Anterior cingulate cortex (tissue), 58 donors: ENCODE measurements at regions not wholly inside any gene's neighbourhood (a gene's known extent, or its start where the extent isn't known, plus 50 kb on each side); places are given as distances from the start of the nearest gene placed in this dataset.

Source experiments
- DNase-seq, 58 donors: peaks; one replicate each; lab custom pipeline; 2025; lab: John Stamatoyannopoulos, UW

DNA sequence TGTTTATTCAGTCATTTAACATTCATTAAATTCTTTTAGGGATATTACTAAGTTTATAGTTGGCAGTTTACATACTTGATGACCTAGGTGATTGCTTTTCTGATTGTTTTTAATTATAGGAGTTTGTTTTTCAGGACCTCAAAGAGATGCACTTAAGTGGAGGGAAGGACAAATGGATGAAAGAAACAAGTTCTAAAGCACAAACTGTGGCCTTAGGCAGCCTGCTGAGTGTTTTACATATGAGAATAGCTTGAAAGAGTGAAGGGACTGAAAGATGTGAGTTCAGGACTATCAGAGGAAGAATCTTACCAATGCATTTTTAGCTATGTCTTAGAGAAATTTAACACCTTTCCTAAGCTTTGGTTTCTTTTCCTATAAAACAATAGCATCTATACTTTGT is 402.6 kb downstream of the KLF12 start:
- no peak for DNase-seq

DNA sequence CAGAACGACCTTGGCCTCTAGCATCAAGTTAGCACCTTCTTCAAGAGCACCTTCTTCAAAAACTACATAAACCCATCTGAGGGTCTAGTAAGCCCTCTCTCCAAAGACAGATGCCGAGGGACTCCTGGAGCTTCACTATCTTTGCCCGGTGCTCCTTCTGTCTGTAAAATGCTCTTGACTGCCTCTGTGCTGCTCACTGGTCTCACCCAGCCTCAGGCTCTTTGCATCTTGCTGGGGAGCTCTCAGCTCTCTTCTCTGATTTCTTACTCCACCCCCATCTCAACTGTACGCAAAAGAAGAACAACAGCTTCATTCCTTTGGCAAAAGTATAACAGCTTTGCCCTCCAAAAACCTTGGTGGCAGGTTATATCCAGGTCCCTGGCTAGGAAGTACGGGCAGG is 404.2 kb downstream of the KLF12 start:
- DNase-seq: no peak

GRCh38 chr13:73729046-73729445 is 405.2 kb downstream of the KLF12 start:
- DNase-seq: no peak

DNA sequence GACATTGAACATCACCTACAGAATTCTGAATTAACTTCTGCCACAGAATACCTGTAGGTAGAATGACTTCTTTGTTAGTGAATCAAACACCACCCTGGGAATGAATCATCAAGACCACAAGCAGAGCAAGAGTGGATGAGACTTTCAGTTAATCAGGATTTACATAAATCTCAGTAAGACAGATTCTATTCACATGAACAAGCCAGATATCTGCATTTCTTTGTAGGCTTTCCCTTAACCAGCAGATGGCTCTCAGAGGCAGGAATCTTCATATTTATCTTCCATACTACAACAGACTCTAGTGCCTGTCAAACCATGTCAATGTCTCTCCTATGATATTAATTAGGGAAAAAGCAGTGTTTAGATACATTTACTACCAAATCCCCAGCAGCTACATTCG is 412.1 kb downstream of the KLF12 start:
- peak in 1 of 58 donors; percentile 13 for DNase-seq

- no peak for DNase-seq
Observed at GRCh38 chr13:73721571-73721970, 412.6 kb downstream of the KLF12 start.

DNA sequence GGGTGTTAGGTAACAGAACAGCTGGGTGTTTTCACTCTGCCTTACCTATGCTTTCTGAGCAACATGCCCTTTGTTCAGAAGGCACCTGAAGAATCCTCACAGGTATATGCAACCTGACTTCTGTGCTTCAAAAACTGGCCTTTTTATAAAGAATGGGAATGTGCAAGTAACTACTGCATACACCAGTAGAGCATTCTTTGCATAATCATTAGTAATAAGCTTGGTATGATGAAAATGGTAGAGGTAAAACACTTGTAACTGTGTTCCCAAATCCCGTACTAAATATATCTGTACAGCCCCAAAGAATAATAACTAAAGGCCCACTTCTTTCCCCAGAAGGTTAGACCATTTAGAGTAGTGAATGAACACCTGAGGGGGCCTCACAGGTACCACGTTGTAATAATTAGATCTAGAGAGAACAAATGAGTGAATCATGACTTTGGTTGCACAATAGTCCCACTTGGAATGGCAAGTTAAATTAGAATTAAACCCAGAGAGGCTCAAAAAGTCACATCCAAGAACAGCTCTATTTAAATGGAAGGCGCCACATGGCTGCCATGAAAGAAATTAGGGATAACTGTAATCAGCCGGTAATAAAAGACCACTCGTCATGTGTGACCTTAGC is 413.9 kb downstream of the KLF12 start:
- DNase-seq: no peak

GRCh38 chr13:73718246-73718645 is 416.0 kb downstream of the KLF12 start:
- DNase-seq: no peak

DNA sequence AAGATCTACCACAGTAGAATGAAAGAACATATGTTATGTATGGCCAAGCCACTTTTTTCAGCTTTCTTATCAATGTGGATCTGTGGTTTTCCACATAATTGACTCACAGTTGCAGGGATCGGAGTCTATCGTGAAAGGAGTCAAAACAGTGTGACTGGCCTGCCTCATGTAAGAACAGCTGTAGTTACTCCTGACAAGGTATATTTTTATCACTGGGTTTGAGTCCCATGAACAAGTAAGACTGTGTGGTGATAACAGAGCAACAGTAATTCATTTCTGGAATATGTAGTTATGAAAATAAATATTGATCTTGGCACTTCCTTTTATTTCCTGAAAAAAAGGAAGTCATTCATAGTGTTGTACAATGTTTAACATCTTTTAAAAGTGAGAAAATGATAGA is 416.6 kb downstream of the KLF12 start:
- no peak for DNase-seq

DNA sequence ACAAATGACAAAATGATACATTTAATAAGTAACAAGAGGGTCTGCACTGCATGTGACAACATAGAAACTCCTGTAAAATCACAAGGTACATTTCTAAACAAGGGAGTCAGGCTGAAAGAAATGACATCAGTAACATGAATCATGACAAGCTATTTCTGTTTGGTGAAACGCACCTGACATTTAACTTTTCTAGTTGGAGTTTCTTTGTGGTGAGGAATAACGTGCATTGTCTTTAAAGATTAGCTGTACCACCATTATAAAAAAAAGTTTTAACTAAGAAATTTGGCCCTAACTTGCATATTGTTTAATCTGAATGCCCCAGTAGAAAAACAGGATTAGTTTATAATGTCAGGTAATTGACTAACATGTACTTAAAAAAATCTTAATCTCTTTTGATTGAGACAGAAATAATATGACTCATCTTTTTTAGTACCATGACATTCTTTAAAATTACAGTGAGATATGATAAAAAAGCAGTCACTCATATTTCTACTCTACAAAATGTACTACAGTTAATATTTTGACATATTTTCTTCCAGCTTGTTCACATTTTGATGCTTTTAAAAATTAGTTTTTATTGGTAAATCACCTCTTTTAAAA is 418.2 kb downstream of the KLF12 start:
- DNase-seq: no peak

- DNase-seq: no peak
Observed at GRCh38 chr13:73715114-73715910, 418.9 kb downstream of the KLF12 start.

DNA sequence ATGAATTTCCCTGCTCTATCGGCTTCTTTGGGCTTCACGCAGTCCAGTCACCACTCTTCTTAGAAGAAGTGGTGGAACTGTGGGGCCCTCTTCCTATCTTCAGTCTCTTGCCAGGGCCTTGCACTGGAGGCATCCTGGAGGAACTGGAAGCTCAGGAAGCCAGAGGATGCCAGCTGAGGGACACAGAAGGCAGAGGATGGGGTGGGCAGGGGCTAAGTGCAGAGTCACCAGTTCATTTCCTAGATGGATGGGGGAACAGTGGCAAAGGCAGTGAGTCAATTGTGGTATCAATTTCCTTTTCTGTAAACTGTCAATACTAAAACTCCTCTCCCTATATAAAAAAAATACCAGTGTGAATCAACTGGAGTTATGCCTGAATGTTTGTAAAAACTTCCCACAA is 419.7 kb downstream of the KLF12 start:
- DNase-seq: no peak

- peak in 24 of 58 donors; percentile 1 to 66 (median 10) for DNase-seq
Observed at GRCh38 chr13:73708393-73708985, 425.7 kb downstream of the KLF12 start.

GRCh38 chr13:73704587-73704986 is 429.6 kb downstream of the KLF12 start:
- DNase-seq: no peak

DNA sequence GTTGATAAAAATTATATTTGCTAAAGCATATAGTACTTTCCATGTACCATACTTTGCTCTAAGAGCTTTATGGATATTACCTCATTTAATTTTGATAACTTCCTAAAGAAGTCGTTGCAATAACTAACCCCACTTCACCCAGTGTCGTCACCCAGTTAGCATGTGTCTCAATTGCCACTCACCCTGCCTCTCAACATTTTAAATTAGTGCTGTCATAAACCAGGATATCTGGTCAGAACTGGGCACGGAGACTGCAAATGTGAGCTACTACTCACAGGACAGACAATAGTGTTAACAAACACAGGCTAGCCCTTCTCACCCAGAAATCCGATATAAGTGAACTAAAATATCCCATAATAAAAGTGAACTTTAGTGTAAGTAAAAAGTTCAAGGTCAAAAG is 430.6 kb downstream of the KLF12 start:
- no peak for DNase-seq

DNA sequence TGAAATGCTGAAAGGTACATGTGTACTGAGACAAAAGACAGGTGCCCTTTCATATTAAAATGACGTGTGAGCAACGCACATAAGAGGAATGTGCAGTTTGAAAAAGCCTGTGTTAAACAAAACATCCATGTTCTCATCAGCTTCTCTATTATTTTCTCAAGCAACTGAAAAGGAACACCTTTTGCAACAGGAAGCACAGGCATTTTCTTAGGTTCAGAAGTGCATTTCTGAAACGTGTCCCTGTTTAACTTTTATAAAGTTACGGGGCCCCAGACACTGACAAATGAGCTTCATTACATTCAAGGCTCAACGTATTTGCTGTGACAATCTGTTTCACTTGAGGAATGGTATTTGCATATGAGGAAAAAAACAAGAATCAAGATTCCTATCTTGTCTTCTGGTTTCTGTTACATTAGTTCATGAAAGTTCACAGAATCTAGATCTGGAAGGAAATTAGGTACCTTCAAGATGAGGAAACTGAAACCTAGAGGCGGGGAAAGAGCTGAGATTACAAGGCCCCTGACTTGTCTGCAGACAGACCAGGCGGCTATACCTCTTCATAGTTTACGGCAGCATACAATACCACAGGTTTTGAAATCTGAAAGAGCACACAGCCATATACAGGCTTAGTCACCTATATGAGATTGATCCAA is 431.7 kb downstream of the KLF12 start:
- DNase-seq: no peak

DNA sequence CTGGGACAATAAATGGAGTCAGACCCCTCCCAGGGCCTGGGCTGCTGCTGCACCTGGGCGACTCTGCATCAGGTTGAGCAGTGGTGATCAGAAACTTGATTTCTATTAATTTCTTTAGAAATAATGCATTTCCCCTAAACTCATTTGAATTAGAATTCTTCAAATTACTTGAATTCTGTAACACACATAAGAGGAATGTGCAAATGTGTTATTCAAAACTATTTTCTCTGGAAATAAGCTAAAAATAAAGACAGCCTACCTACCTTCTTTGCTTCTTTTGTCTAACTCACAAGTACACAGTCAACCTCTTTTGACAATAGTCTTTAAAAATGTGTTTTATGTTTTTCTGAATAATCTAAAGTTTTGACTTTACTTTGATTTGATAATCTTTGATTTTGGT is 433.0 kb downstream of the KLF12 start:
- DNase-seq: no peak

DNA sequence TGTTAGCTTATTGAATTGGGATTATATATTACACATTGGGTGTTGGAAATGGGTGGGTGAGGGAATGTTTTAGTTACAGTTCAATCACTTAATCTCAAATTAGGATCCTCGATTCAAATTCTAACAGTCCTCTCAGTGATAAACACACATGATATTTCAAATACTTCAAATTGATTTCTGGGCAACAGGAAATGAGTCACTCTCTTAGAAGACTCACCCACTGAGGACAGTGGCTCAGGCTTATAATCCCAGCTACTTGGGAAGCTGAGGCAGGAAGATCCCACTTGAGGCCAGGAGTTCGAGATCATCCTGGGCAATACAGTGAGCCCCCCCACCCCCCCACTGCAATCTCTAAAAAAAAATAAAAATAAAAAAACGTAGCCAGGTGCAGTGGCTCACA is 435.3 kb downstream of the KLF12 start:
- DNase-seq: no peak

GRCh38 chr13:73697166-73697565 is 437.0 kb downstream of the KLF12 start:
- DNase-seq: no peak

DNA sequence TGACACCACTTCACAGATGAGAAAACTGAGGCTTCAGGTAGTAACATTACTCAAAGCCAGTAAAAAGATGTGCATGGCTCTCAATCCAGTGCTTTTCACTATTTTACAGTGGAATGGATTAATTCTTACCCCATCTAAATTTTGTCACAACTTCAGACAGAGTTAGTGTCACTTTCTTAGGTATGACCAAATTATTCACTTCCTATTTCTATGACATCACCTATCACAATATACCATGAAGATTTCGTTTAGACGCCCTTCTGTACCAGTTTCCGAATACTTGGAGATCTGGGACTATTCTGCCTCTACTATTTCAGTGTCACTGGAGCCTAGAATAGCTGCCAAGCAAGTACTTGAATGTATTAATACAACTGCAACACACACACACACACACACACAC is 437.5 kb downstream of the KLF12 start:
- no peak for DNase-seq

- DNase-seq: no peak
Observed at GRCh38 chr13:73696271-73696670, 437.9 kb downstream of the KLF12 start.

GRCh38 chr13:73695325-73695724 is 438.9 kb downstream of the KLF12 start:
- DNase-seq: no peak
